WERI-Rb-1 (cell line): ENCODE measurements at regions not wholly inside any gene's neighbourhood (a gene's known extent, or its start where the extent isn't known, plus 50 kb on each side); places are given as distances from the start of the nearest gene placed in this dataset.

Experiments
- DNase-seq: peaks from one replicate; pipeline ENCODE4 v3.0.0-alpha.2; 2020
- H3K27ac ChIP-seq: fragments of 250-450 bp; sonication (Bioruptor Pico); 2 replicates; pipeline ENCODE4 v1.5.1; 2020; ENCODE audit warnings: mild to moderate bottlenecking, moderate library complexity
- H3K27me3 ChIP-seq: fragments of 250-450 bp; sonication (Bioruptor Pico); 2 replicates; pipeline ENCODE4 v1.5.1; 2021; ENCODE audit warnings: mild to moderate bottlenecking, low read depth, moderate library complexity; ENCODE audit not compliant: insufficient read depth, severe bottlenecking
- H3K36me3 ChIP-seq: fragments of 250-450 bp; sonication (Bioruptor Pico); 2 replicates; pipeline ENCODE4 v1.5.1; 2020; ENCODE audit warnings: mild to moderate bottlenecking, moderate library complexity
- H3K4me3 ChIP-seq: 2 replicates; pipeline ENCODE4 v1.5.1; 2011; ENCODE audit warnings: low read depth, mild to moderate bottlenecking, control low read depth, low read length
- H3K9me3 ChIP-seq: fragments of 250-450 bp; sonication (Bioruptor Pico); 2 replicates; pipeline ENCODE4 v1.5.1; 2021; ENCODE audit warnings: mild to moderate bottlenecking, moderate library complexity; ENCODE audit not compliant: severe bottlenecking
- CTCF ChIP-seq: IDR thresholded peaks from 2 replicates; pipeline ENCODE4 v1.5.1; 2011; ENCODE audit warnings: low read depth, mild to moderate bottlenecking, control low read depth, inconsistent platforms, low read length

- Histone ChIP-seq H3K36me3 (no peaks in the 10 kb centered on the region), H3K4me3 (no peak overlapping the region), H3K27ac (no peak overlapping the region), H3K27me3 (peaks cover 5% of the 10 kb centered on the region), H3K9me3 (no peaks in the 10 kb centered on the region)
- no peak for DNase-seq
- no peak for TF ChIP-seq CTCF
Observed at GRCh38 chrX:124860736-124861135, 458.9 kb upstream of the TEX13C start.

GRCh38 chrX:124862301-124862700 is 457.4 kb upstream of the TEX13C start:
- no peak for TF ChIP-seq CTCF
- Histone ChIP-seq H3K27ac (no peak overlapping the region), H3K4me3 (no peak overlapping the region), H3K36me3 (no peaks in the 10 kb centered on the region), H3K9me3 (no peaks in the 10 kb centered on the region), H3K27me3 (peaks cover 5% of the 10 kb centered on the region)
- DNase-seq, result no peak

GRCh38 chrX:124863303-124863702 is 456.4 kb upstream of the TEX13C start:
- Histone ChIP-seq H3K36me3 (no peaks in the 10 kb centered on the region), H3K27me3 (peaks cover 5% of the 10 kb centered on the region), H3K4me3 (no peak overlapping the region), H3K9me3 (no peaks in the 10 kb centered on the region), H3K27ac (no peak overlapping the region)
- no peak for DNase-seq
- no peak for TF ChIP-seq CTCF

- no peak overlapping the region for H3K27ac ChIP-seq
- no peaks in the 10 kb centered on the region for H3K9me3 ChIP-seq
- no peak overlapping the region for H3K4me3 ChIP-seq
- no peaks in the 10 kb centered on the region for H3K36me3 ChIP-seq
- TF ChIP-seq CTCF, result no peak
- DNase-seq, result no peak
- peaks cover 5% of the 10 kb centered on the region for H3K27me3 ChIP-seq
Observed at GRCh38 chrX:124887572-124887971, 432.1 kb upstream of the TEX13C start.

GRCh38 chrX:124895947-124896346 is 423.7 kb upstream of the TEX13C start:
- no peaks in the 10 kb centered on the region for H3K27me3 ChIP-seq
- TF ChIP-seq CTCF, result no peak
- no peaks in the 10 kb centered on the region for H3K36me3 ChIP-seq
- H3K4me3 ChIP-seq, result no peak overlapping the region
- H3K27ac ChIP-seq, result no peak overlapping the region
- DNase-seq, result no peak
- no peaks in the 10 kb centered on the region for H3K9me3 ChIP-seq

GRCh38 chrX:124902953-124903352 is 416.7 kb upstream of the TEX13C start:
- Histone ChIP-seq H3K9me3 (no peaks in the 10 kb centered on the region), H3K4me3 (no peak overlapping the region), H3K36me3 (no peaks in the 10 kb centered on the region), H3K27ac (no peak overlapping the region), H3K27me3 (no peaks in the 10 kb centered on the region)
- TF ChIP-seq CTCF, result no peak
- no peak for DNase-seq
